ENCODE measurements at regions not wholly inside any gene's neighbourhood (a gene's known extent, or its start where the extent isn't known, plus 50 kb on each side); places are given as distances from the start of the nearest gene placed in this dataset.

DNA sequence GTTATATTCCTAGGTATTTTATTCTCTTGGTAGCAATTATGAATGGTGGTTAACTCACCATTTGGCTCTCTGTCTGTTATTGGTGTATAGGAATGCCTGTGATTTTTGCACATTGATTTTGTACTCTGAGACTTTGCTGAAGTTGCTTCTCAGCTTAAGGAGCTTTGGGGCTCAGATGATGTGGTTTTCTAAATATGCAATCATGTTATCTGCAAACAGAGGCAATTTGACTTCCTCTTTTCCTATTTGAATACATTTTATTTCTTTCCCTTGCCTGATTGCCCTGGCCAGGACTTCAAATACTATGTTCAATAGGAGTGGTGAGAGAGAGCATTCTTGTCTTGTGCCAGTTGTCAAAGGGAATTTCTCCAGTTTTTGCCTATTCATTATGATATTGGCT, 310.9 kb upstream of the RBMY1B start (continued):
- TF ChIP-seq, protein P1, sequence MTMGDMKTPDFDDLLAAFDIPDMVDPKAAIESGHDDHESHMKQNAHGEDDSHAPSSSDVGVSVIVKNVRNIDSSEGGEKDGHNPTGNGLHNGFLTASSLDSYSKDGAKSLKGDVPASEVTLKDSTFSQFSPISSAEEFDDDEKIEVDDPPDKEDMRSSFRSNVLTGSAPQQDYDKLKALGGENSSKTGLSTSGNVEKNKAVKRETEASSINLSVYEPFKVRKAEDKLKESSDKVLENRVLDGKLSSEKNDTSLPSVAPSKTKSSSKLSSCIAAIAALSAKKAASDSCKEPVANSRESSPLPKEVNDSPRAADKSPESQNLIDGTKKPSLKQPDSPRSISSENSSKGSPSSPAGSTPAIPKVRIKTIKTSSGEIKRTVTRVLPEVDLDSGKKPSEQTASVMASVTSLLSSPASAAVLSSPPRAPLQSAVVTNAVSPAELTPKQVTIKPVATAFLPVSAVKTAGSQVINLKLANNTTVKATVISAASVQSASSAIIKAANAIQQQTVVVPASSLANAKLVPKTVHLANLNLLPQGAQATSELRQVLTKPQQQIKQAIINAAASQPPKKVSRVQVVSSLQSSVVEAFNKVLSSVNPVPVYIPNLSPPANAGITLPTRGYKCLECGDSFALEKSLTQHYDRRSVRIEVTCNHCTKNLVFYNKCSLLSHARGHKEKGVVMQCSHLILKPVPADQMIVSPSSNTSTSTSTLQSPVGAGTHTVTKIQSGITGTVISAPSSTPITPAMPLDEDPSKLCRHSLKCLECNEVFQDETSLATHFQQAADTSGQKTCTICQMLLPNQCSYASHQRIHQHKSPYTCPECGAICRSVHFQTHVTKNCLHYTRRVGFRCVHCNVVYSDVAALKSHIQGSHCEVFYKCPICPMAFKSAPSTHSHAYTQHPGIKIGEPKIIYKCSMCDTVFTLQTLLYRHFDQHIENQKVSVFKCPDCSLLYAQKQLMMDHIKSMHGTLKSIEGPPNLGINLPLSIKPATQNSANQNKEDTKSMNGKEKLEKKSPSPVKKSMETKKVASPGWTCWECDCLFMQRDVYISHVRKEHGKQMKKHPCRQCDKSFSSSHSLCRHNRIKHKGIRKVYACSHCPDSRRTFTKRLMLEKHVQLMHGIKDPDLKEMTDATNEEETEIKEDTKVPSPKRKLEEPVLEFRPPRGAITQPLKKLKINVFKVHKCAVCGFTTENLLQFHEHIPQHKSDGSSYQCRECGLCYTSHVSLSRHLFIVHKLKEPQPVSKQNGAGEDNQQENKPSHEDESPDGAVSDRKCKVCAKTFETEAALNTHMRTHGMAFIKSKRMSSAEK (CRISPR knock-in tag; IDR thresholded peaks at IDR 0.05; ENCODE audit: borderline replicate concordance): no peak
- TF ChIP-seq, protein P2, sequence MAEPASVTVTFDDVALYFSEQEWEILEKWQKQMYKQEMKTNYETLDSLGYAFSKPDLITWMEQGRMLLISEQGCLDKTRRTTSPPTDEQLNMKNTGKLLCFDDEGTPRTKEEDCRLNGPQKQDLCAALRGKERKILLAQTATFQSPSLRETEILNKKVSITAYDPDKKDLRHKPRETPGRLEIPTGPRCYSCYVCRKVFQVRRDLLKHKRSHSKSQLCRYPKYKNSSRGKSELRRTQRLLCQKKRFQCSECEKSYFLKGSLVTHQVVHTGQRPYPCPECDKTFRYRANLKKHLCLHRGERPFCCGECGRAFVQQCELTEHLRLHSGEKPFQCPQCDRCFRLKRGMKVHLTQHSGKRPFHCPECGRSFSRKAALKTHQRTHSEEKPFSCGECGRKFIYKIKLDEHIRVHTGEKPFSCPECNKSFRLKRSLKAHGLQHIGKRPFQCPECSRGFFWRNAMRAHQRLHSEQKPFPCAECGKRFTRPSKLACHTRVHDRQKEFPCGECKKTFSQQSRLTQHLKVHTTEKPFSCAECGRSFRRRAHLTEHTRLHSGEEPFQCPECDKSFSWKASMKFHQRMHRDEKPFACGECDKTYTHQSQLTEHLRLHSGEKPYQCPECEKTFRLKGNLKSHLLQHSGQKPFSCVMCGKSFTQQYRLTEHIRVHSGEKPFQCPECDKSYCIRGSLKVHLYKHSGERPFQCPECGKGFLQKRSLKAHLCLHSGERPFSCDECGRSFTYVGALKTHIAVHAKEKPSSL (CRISPR knock-in tag; conservative IDR thresholded peaks at IDR 0.05): no peak

DNA sequence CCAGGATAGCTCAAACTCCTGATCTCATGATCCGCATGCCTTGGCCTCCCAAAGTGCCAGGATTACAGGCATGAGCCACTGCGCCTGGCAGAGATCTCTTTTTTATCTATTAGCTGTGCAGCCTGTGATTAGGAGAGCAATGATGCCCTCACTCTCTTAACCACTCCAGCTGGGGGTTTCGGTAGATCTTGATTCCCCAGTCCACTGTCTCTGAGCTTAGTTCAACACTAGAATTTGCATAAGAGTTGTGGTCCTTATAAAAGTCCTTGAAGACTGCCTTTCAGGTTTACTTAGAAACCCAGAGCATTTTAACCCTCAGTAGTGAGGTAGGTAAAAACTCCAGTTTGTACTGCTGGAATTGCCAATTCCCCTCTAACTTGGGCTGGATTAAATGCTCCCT, 283.3 kb upstream of the RBMY1B start:
- no peaks in the 10 kb centered on the region for H3K4me1 Mint-ChIP-seq
- ATAC-seq: no peak

DNA sequence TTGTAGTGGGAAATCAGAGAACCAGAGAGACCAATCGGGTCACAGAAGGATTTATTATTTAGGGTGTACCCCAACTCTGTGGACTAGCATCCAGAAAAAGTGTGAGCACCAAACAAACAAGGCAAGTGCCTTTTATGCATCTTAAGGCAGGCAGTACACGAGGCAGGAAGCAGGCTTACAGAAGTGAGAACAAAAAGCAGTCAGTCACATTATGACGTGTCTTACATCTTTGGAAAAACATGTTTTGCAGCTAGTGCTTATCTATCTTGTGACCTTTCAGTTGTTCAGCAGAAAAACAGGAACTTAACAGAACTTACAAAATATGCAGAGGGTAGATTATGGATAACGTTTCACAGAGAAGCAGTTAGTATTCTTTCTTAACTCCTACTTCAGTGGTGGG, 270.9 kb upstream of the RBMY1B start:
- Mint-ChIP-seq H3K4me1 (no peaks in the 10 kb centered on the region), H3K36me3 (peaks cover 17% of the 10 kb centered on the region), H3K4me3 (no peak overlapping the region), H3K27me3 (ENCODE audit: low read depth) (no peaks in the 10 kb centered on the region; the same call in 1 of the 2 replicates), H3K27ac (no peak overlapping the region), H3K9me3 (peaks cover 42% of the 10 kb centered on the region)
- ChIA-PET POLR2A (no interaction called here), CTCF (no interaction called here)
- DNase-seq (ENCODE audit: low spot score) (no peak), ATAC-seq (no peak)
- TF ChIP-seq NFE2L1 (CRISPR knock-in tag; IDR thresholded peaks at IDR 0.05): no peak
- TF ChIP-seq TEAD1 (CRISPR knock-in tag; IDR thresholded peaks at IDR 0.05): no peak
- no peak for TF ChIP-seq ZBTB21 (CRISPR knock-in tag; IDR thresholded peaks at IDR 0.05; ENCODE audit: borderline replicate concordance)
- TF ChIP-seq KAT7 (CRISPR knock-in tag; IDR thresholded peaks at IDR 0.05; ENCODE audit: borderline replicate concordance): no peak
- TF ChIP-seq, protein P3, sequence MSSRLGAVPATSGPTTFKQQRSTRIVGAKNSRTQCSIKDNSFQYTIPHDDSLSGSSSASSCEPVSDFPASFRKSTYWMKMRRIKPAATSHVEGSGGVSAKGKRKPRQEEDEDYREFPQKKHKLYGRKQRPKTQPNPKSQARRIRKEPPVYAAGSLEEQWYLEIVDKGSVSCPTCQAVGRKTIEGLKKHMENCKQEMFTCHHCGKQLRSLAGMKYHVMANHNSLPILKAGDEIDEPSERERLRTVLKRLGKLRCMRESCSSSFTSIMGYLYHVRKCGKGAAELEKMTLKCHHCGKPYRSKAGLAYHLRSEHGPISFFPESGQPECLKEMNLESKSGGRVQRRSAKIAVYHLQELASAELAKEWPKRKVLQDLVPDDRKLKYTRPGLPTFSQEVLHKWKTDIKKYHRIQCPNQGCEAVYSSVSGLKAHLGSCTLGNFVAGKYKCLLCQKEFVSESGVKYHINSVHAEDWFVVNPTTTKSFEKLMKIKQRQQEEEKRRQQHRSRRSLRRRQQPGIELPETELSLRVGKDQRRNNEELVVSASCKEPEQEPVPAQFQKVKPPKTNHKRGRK (CRISPR knock-in tag; IDR thresholded peaks at IDR 0.05; ENCODE audit: borderline replicate concordance): no peak
- no peak for TF ChIP-seq HMGA2 (CRISPR knock-in tag; IDR thresholded peaks at IDR 0.05)

More for the DNA sequence above, 283.3 kb upstream of the RBMY1B start:
- CTCF ChIA-PET: no interaction called here
- no peak for DNase-seq (ENCODE audit: low spot score)
- Mint-ChIP-seq H3K27ac (no peak overlapping the region), H3K9me3 (peaks cover 25% of the 10 kb centered on the region), H3K27me3 (ENCODE audit: low read depth) (no peaks in the 10 kb centered on the region), H3K4me3 (no peak overlapping the region), H3K36me3 (peaks cover 6% of the 10 kb centered on the region; the same call in 1 of the 2 replicates)
- TF ChIP-seq TEAD1 (CRISPR knock-in tag; IDR thresholded peaks at IDR 0.05): no peak
- TF ChIP-seq, protein P4, sequence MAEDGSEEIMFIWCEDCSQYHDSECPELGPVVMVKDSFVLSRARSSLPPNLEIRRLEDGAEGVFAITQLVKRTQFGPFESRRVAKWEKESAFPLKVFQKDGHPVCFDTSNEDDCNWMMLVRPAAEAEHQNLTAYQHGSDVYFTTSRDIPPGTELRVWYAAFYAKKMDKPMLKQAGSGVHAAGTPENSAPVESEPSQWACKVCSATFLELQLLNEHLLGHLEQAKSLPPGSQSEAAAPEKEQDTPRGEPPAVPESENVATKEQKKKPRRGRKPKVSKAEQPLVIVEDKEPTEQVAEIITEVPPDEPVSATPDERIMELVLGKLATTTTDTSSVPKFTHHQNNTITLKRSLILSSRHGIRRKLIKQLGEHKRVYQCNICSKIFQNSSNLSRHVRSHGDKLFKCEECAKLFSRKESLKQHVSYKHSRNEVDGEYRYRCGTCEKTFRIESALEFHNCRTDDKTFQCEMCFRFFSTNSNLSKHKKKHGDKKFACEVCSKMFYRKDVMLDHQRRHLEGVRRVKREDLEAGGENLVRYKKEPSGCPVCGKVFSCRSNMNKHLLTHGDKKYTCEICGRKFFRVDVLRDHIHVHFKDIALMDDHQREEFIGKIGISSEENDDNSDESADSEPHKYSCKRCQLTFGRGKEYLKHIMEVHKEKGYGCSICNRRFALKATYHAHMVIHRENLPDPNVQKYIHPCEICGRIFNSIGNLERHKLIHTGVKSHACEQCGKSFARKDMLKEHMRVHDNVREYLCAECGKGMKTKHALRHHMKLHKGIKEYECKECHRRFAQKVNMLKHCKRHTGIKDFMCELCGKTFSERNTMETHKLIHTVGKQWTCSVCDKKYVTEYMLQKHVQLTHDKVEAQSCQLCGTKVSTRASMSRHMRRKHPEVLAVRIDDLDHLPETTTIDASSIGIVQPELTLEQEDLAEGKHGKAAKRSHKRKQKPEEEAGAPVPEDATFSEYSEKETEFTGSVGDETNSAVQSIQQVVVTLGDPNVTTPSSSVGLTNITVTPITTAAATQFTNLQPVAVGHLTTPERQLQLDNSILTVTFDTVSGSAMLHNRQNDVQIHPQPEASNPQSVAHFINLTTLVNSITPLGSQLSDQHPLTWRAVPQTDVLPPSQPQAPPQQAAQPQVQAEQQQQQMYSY (CRISPR knock-in tag; IDR thresholded peaks at IDR 0.05): no peak
- TF ChIP-seq ETV6 (CRISPR knock-in tag; IDR thresholded peaks at IDR 0.05): no peak
- TF ChIP-seq ZNF317 (CRISPR knock-in tag; IDR thresholded peaks at IDR 0.05; ENCODE audit: borderline replicate concordance, low read depth): no peak
- TF ChIP-seq TEAD4 (CRISPR knock-in tag; IDR thresholded peaks at IDR 0.05): no peak
- TF ChIP-seq, protein P5, sequence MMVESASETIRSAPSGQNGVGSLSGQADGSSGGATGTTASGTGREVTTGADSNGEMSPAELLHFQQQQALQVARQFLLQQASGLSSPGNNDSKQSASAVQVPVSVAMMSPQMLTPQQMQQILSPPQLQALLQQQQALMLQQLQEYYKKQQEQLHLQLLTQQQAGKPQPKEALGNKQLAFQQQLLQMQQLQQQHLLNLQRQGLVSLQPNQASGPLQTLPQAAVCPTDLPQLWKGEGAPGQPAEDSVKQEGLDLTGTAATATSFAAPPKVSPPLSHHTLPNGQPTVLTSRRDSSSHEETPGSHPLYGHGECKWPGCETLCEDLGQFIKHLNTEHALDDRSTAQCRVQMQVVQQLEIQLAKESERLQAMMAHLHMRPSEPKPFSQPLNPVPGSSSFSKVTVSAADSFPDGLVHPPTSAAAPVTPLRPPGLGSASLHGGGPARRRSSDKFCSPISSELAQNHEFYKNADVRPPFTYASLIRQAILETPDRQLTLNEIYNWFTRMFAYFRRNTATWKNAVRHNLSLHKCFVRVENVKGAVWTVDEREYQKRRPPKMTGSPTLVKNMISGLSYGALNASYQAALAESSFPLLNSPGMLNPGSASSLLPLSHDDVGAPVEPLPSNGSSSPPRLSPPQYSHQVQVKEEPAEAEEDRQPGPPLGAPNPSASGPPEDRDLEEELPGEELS (CRISPR knock-in tag; IDR thresholded peaks at IDR 0.05): no peak
- TF ChIP-seq ZNF232 (CRISPR knock-in tag; IDR thresholded peaks at IDR 0.05): no peak
- TF ChIP-seq GRHL2 (CRISPR knock-in tag; IDR thresholded peaks at IDR 0.05; ENCODE audit: insufficient replicate concordance, severe bottlenecking): no peak
- POLR2A ChIA-PET: no interaction called here

All from WTC11 (cell line).